Natural killer cell (primary cell): ENCODE measurements at regions not wholly inside any gene's neighbourhood (a gene's known extent, or its start where the extent isn't known, plus 50 kb on each side); places are given as distances from the start of the nearest gene placed in this dataset.
"Not testable (repeated sequence)": the region's sequence is repeated elsewhere in the genome, so short reads cannot be mapped to it uniquely, and the experiment has no call there.

Experiments
- ATAC-seq, 3 donors: fragments of 150-1000 bp in 2 of 3; fragments of 200-7000 bp in 1 of 3; cut with Tn5 transposase; 1 replicate in 1 of 3; 2 replicates in 2 of 3; pipeline ENCODE4 v1.10.0; 2021; ENCODE audit warnings: mild to moderate bottlenecking in 2 of 3, moderate library complexity in 2 of 3
- DNase-seq, 2 donors: peaks; one replicate each; pipeline versions ENCODE4 v3.0.0 to v3.0.0-alpha.2; 2013 to 2021; ENCODE audit warnings: mixed read lengths in 1 of 2
- H3K27ac ChIP-seq: one replicate; pipeline ENCODE4 v1.5.1; 2013; ENCODE audit warnings: mild to moderate bottlenecking, low read length
- H3K27me3 ChIP-seq: one replicate; pipeline ENCODE4 v1.6.1; 2013; ENCODE audit warnings: low read length; ENCODE audit not compliant: control insufficient read depth, insufficient read depth
- H3K36me3 ChIP-seq: one replicate; pipeline ENCODE4 v1.6.1; 2013; ENCODE audit warnings: low read length; ENCODE audit not compliant: control insufficient read depth, insufficient read depth
- H3K4me1 ChIP-seq: one replicate; pipeline ENCODE4 v1.6.1; 2013; ENCODE audit warnings: low read length; ENCODE audit not compliant: control insufficient read depth, insufficient read depth
- H3K4me3 ChIP-seq: one replicate; pipeline ENCODE4 v1.5.1; 2013; ENCODE audit warnings: low read length
- H3K9me3 ChIP-seq: one replicate; pipeline ENCODE4 v1.6.1; 2013; ENCODE audit warnings: low read length; ENCODE audit not compliant: control insufficient read depth, insufficient read depth
- H3K27ac Mint-ChIP-seq, 2 donors: one replicate each; pipeline ENCODE4 v1.8.0; 2022; ENCODE audit warnings: mild to moderate bottlenecking in 2 of 2, mixed read lengths in 2 of 2, moderate library complexity in 1 of 2
- H3K27me3 Mint-ChIP-seq, 2 donors: one replicate each; pipeline ENCODE4 v1.8.0; 2022; ENCODE audit warnings: low read depth in 2 of 2, mixed read lengths in 2 of 2
- H3K36me3 Mint-ChIP-seq: one replicate; pipeline ENCODE4 v1.8.0; 2022; ENCODE audit warnings: mixed read lengths
- H3K4me1 Mint-ChIP-seq, 2 donors: one replicate each; pipeline ENCODE4 v1.8.0; 2022; ENCODE audit warnings: mixed read lengths in 2 of 2
- H3K4me3 Mint-ChIP-seq: one replicate; pipeline ENCODE4 v1.8.0; 2022; ENCODE audit warnings: mild to moderate bottlenecking, moderate library complexity, mixed read lengths
- H3K9me3 Mint-ChIP-seq, 2 donors: one replicate each; pipeline ENCODE4 v1.8.0; 2022; ENCODE audit warnings: mixed read lengths in 2 of 2
- WGBS: methylation state at CpG from one replicate; pipeline ENCODE4 v1.1.7; 2013; ENCODE audit warnings: missing lambda C conversion rate; ENCODE audit not compliant: insufficient coverage; 5-methylcytosine and 5-hydroxymethylcytosine counted together
- intact Hi-C: fragments of 100-400 bp; cut with micrococcal nuclease; formaldehyde crosslinking; loops from one replicate; pipeline ENCODE4 v1.14.2; 2022
- TF ChIP-seq, protein P1 (sequence below): fragments of 200-600 bp; IDR thresholded peaks from one replicate; pipeline ENCODE4 v1.8.0; 2022; ENCODE audit warnings: antibody characterized with exemption

DNA sequence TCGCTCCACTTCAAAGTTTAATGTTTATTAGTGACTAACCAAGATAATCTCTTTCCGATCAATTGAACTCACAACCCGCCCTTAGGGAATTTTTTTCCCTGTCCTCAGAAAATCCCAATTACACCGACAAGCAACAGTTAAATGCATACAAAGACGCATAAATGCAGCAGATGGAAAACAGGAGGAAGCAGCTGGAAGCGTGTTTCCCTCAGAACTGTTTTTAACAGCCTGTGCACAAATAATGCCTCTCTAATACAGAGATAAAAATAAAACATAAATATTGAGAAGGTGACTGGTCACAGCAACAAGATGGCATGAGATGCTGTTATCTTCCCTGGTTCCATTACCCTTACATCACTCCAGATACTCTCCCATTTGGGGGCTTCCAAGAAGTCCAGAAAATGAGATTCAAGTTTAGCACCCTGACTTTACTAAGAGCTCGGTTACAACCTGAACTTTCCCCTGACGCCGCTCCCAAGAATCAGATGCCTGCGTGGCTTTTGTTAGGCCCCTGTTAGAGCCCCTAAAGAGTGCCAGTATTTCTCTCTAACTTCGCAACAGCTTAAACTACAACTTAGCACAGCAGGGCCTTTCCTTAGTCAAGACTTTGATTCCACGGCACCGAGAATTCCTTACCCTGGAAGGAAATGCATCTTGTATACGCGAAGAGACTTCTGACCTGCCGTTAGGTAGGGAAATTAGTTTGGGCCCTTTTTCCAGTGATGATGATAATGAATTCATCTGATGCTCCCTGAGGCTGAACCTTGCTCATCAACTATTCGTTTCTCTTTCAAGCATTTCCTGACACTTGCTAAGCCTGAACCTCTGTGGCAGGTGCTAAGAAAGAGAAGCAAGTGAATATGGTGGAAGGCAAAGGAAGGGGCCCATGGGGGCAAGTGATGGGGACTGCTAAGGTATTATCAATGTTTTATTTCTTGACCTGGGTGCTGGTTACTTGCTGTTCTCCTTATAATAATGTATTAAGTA lies 137.7 kb upstream of the SMYD2 start:
- H3K4me1 Mint-ChIP-seq: no peaks in the 10 kb centered on the region
- whole genome bisulfite sequencing: 77% methylated on average over 16 of the region's 17 CpGs

GRCh38 chr1:214144521-214144920 lies 136.4 kb upstream of the SMYD2 start:
- DNase-seq, H3K27ac Mint-ChIP-seq: not testable (repeated sequence)
- 80% methylated on average over 1 of the region's 2 CpGs for WGBS

More for the DNA sequence above, 137.7 kb upstream of the SMYD2 start:
- Mint-ChIP-seq H3K27me3 (peaks cover 6 to 15% of the 10 kb centered on the region in 2 donors), H3K4me3 (no peak overlapping the region), H3K36me3 (no peaks in the 10 kb centered on the region), H3K9me3 (no peaks in the 10 kb centered on the region), H3K27ac (no peak overlapping the region)
- H3K36me3 ChIP-seq: no peaks in the 10 kb centered on the region
- no peaks in the 10 kb centered on the region for H3K4me1 ChIP-seq
- intact Hi-C loops: no loop called here
- H3K27ac ChIP-seq: no peak overlapping the region
- ATAC-seq: no peak
- H3K4me3 ChIP-seq: no peak overlapping the region
- H3K27me3 ChIP-seq: no peaks in the 10 kb centered on the region
- TF ChIP-seq, protein P1, sequence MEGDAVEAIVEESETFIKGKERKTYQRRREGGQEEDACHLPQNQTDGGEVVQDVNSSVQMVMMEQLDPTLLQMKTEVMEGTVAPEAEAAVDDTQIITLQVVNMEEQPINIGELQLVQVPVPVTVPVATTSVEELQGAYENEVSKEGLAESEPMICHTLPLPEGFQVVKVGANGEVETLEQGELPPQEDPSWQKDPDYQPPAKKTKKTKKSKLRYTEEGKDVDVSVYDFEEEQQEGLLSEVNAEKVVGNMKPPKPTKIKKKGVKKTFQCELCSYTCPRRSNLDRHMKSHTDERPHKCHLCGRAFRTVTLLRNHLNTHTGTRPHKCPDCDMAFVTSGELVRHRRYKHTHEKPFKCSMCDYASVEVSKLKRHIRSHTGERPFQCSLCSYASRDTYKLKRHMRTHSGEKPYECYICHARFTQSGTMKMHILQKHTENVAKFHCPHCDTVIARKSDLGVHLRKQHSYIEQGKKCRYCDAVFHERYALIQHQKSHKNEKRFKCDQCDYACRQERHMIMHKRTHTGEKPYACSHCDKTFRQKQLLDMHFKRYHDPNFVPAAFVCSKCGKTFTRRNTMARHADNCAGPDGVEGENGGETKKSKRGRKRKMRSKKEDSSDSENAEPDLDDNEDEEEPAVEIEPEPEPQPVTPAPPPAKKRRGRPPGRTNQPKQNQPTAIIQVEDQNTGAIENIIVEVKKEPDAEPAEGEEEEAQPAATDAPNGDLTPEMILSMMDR: no peak
- DNase-seq: no peak
- H3K9me3 ChIP-seq: no peaks in the 10 kb centered on the region

DNA sequence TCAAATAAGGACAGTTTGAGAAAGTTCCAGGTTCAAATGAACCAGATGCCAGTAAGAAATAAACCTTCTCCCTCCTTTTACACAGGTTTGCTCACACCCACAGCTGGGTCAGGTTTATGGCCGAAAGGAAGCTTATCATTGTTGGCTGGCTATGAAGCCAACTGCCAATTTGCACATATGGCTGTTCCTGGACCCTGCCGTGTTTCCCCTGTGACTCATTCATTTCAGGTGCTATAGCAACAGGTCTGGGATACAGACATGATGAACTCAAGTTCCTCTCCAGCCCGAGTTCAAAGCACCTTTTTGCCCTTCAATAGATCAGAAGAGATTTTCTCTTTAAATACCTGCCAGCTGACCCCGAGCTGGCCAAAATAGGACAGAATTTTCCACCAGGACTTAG lies 134.4 kb upstream of the SMYD2 start:
- Mint-ChIP-seq H3K27me3 (peaks cover 8 to 22% of the 10 kb centered on the region in 2 donors), H3K27ac (no peak overlapping the region), H3K36me3 (no peaks in the 10 kb centered on the region), H3K4me1 (no peaks in the 10 kb centered on the region), H3K4me3 (no peak overlapping the region), H3K9me3 (no peaks in the 10 kb centered on the region)
- intact Hi-C loops: no loop called here
- no peaks in the 10 kb centered on the region for H3K27me3 ChIP-seq
- H3K4me1 ChIP-seq: no peaks in the 10 kb centered on the region
- WGBS: 67% methylated on average over 4 of the region's 4 CpGs
- TF ChIP-seq, protein P1: no peak
- H3K27ac ChIP-seq: no peak overlapping the region
- ATAC-seq (no peak), DNase-seq (no peak)
- no peak overlapping the region for H3K4me3 ChIP-seq
- H3K36me3 ChIP-seq: no peaks in the 10 kb centered on the region
- no peaks in the 10 kb centered on the region for H3K9me3 ChIP-seq

More at GRCh38 chr1:214144521-214144920, 136.4 kb upstream of the SMYD2 start:
- H3K4me1 ChIP-seq, H3K36me3 Mint-ChIP-seq, H3K4me1 Mint-ChIP-seq, H3K9me3 Mint-ChIP-seq, H3K36me3 ChIP-seq, H3K4me3 ChIP-seq, H3K9me3 ChIP-seq, H3K4me3 Mint-ChIP-seq, H3K27me3 ChIP-seq, ATAC-seq, H3K27ac ChIP-seq, intact Hi-C loops: not testable (repeated sequence)
- H3K27me3 Mint-ChIP-seq: peaks cover 11 to 22% of the 10 kb centered on the region in 2 donors

GRCh38 chr1:214154596-214155292 lies 126.2 kb upstream of the SMYD2 start:
- no peak overlapping the region for H3K27ac ChIP-seq
- no peak for ATAC-seq
- H3K9me3 ChIP-seq: no peaks in the 10 kb centered on the region
- H3K27me3 ChIP-seq: no peaks in the 10 kb centered on the region
- no peaks in the 10 kb centered on the region for H3K4me1 ChIP-seq
- Mint-ChIP-seq H3K4me1 (no peaks in the 10 kb centered on the region), H3K27ac (no peak overlapping the region), H3K36me3 (no peaks in the 10 kb centered on the region), H3K4me3 (no peak overlapping the region), H3K9me3 (no peaks in the 10 kb centered on the region), H3K27me3 (peaks cover 7 to 19% of the 10 kb centered on the region in 2 donors)
- intact Hi-C loops: no loop called here
- DNase-seq: no peak
- no peaks in the 10 kb centered on the region for H3K36me3 ChIP-seq
- H3K4me3 ChIP-seq: no peak overlapping the region
- 46% methylated on average over 5 of the region's 6 CpGs for WGBS
- TF ChIP-seq, protein P1: no peak
